ENCODE measurements at regions not wholly inside any gene's neighbourhood (a gene's known extent, or its start where the extent isn't known, plus 50 kb on each side); places are given as distances from the start of the nearest gene placed in this dataset.

DNA sequence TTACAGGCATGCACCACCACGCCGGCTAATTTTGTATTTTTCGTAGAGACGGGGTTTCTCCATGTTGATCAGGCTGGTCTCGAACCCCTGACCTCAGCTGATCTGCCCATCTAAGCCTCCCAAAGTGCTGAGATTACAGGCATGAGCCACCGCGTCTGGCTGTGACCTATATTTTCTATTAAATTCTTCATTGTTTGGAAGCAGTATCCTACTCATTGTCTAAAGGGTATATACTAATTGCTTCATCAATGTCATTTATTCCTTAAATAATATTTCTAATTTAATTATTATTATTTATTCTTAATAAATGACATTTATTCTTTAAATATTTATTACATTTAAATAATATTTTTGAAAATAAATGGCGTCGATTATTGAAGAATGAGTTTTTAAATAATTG is 817.3 kb upstream of the API5 start:
- dilution Hi-C loops (cut with MboI; ENCODE audit: extremely low pct_ligation_motif_present, low sequenced_read_pairs) (no loop called here), intact Hi-C loops (cut with micrococcal nuclease) (no loop called here)
- H3K9me1 ChIP-seq (replicated peaks; ENCODE audit: control insufficient read depth, extremely low read depth, insufficient read depth, low read length), result no peaks in the 10 kb centered on the region
- no peaks in the 10 kb centered on the region for H3K79me2 ChIP-seq (ENCODE audit: control insufficient read depth, insufficient read depth, low read length)
- DNase-seq (ENCODE audit: low read depth, low spot score), result no peak
- H3K4me1 ChIP-seq (ENCODE audit: control insufficient read depth, extremely low read depth, insufficient read depth, low read length), result peaks cover 16% of the 10 kb centered on the region
- H2AFZ ChIP-seq (ENCODE audit: low read depth, low read length), result no peak overlapping the region
- ChIA-PET POLR2A (no interaction called here), CTCF (no interaction called here)
- no peaks in the 10 kb centered on the region for H4K20me1 ChIP-seq (replicated peaks; ENCODE audit: control insufficient read depth, extremely low read depth, insufficient read depth, low read length)
- no peaks in the 10 kb centered on the region for H3K27me3 ChIP-seq (ENCODE audit: control insufficient read depth in 2 of 2, insufficient read depth in 2 of 2, low read length in 2 of 2)
- FAIRE-seq, result no peak
- H3K9me3 ChIP-seq (replicated peaks; ENCODE audit: control insufficient read depth, insufficient read depth, low read length), result no peaks in the 10 kb centered on the region
- no peak overlapping the region for H3K4me2 ChIP-seq (ENCODE audit: insufficient read depth, low read length)
- no peaks in the 10 kb centered on the region for H3K36me3 ChIP-seq (ENCODE audit: control insufficient read depth in 2 of 2, extremely low read depth in 1 of 2, insufficient read depth in 2 of 2, low read length in 2 of 2)
- BruUV-seq (replicated peaks), result no TSS peak
- TF ChIP-seq POLR2A (IDR thresholded peaks at IDR 0.05; ENCODE audit: low read depth, low read length) (no peak), GATA2 (IDR thresholded peaks at IDR 0.05; ENCODE audit: insufficient read depth, insufficient read length, low read depth, low read length) (no peak), POLR2AphosphoS5 (IDR thresholded peaks at IDR 0.05; ENCODE audit: insufficient read depth, low read depth, low read length) (no peak), JUN (IDR thresholded peaks at IDR 0.05; ENCODE audit: borderline replicate concordance, insufficient read depth, insufficient read length, low read depth) (no peak), FOS (IDR thresholded peaks at IDR 0.05; ENCODE audit: borderline replicate concordance, insufficient read depth, low read length) (no peak), MYC (IDR thresholded peaks at IDR 0.05; ENCODE audit: low read depth, low read length) (no peak), EZH2 (IDR thresholded peaks at IDR 0.05; ENCODE audit: borderline replicate concordance, low read depth, low read length, severe bottlenecking) (no peak)
- TF ChIP-seq, protein P1, sequence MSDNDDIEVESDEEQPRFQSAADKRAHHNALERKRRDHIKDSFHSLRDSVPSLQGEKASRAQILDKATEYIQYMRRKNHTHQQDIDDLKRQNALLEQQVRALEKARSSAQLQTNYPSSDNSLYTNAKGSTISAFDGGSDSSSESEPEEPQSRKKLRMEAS (IDR thresholded peaks at IDR 0.05; ENCODE audit: insufficient read depth, insufficient read length), result no peak
- TF ChIP-seq, protein P2, sequence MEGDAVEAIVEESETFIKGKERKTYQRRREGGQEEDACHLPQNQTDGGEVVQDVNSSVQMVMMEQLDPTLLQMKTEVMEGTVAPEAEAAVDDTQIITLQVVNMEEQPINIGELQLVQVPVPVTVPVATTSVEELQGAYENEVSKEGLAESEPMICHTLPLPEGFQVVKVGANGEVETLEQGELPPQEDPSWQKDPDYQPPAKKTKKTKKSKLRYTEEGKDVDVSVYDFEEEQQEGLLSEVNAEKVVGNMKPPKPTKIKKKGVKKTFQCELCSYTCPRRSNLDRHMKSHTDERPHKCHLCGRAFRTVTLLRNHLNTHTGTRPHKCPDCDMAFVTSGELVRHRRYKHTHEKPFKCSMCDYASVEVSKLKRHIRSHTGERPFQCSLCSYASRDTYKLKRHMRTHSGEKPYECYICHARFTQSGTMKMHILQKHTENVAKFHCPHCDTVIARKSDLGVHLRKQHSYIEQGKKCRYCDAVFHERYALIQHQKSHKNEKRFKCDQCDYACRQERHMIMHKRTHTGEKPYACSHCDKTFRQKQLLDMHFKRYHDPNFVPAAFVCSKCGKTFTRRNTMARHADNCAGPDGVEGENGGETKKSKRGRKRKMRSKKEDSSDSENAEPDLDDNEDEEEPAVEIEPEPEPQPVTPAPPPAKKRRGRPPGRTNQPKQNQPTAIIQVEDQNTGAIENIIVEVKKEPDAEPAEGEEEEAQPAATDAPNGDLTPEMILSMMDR (IDR thresholded peaks at IDR 0.05; ENCODE audit: extremely low read depth in 1 of 2, insufficient read depth in 1 of 2, low read depth in 1 of 2, low read length in 2 of 2), result no peak
- no peak overlapping the region for H3K27ac ChIP-seq (ENCODE audit: insufficient read depth, low read depth, low read length)
- H3K4me3 ChIP-seq (replicated peaks in 1 of 3; ENCODE audit: insufficient read depth in 1 of 3, low read depth in 1 of 3, low read length in 3 of 3), result no peak overlapping the region
- no peak overlapping the region for H3K9ac ChIP-seq (replicated peaks; ENCODE audit: extremely low read depth, insufficient read depth, low read length)

Data from endothelial cell of umbilical vein (primary cell).